CD4-positive, CD25-positive, alpha-beta regulatory T cell (primary cell): ENCODE measurements at regions not wholly inside any gene's neighbourhood (a gene's known extent, or its start where the extent isn't known, plus 50 kb on each side); places are given as distances from the start of the nearest gene placed in this dataset.

Source experiments
- ATAC-seq, 2 donors: fragments of 150-1000 bp; cut with Tn5 transposase; one replicate each; pipeline ENCODE4 v1.10.0; 2021; ENCODE audit warnings: low read depth in 2 of 2, moderate number of reproducible peaks in 2 of 2, moderate library complexity in 1 of 2
- DNase-seq, 3 donors: peaks; one replicate each; pipeline versions ENCODE4 v3.0.0 to v3.0.0-alpha.2; 2012 to 2022; ENCODE audit warnings: mixed read lengths in 1 of 3
- H3K27ac ChIP-seq: one replicate; pipeline ENCODE4 v1.7.0; 2013; ENCODE audit warnings: mild to moderate bottlenecking, low read length; ENCODE audit not compliant: insufficient read depth, poor library complexity, severe bottlenecking
- H3K27me3 ChIP-seq: one replicate; pipeline ENCODE4 v1.7.0; 2013; ENCODE audit warnings: low read length; ENCODE audit not compliant: control insufficient read depth, insufficient read depth
- H3K36me3 ChIP-seq: one replicate; pipeline ENCODE4 v1.7.0; 2013; ENCODE audit warnings: mild to moderate bottlenecking, low read length, moderate library complexity; ENCODE audit not compliant: control insufficient read depth, insufficient read depth
- H3K4me1 ChIP-seq: 2 replicates; pipeline ENCODE4 v1.7.0; 2013; ENCODE audit warnings: mild to moderate bottlenecking, low read length; ENCODE audit not compliant: insufficient read depth, control insufficient read depth, poor library complexity, severe bottlenecking
- H3K4me3 ChIP-seq: one replicate; pipeline ENCODE4 v1.7.0; 2013; ENCODE audit warnings: low read depth, mild to moderate bottlenecking, low read length, moderate library complexity
- H3K9me3 ChIP-seq, 2 experiments: 1 replicate in 1 of 2; 2 replicates in 1 of 2; pipeline ENCODE4 v1.7.0; 2013; ENCODE audit warnings: low read length in 2 of 2, mild to moderate bottlenecking in 1 of 2, moderate library complexity in 1 of 2; ENCODE audit not compliant: control insufficient read depth in 2 of 2
- H3K27ac Mint-ChIP-seq, 3 donors: one replicate each; pipeline ENCODE4 v1.8.0; 2020 to 2022; ENCODE audit warnings: mild to moderate bottlenecking in 3 of 3, mixed read lengths in 3 of 3, moderate library complexity in 2 of 3
- H3K27me3 Mint-ChIP-seq: one replicate; pipeline ENCODE4 v1.8.0; 2022; ENCODE audit warnings: mild to moderate bottlenecking, mixed read lengths
- H3K36me3 Mint-ChIP-seq: one replicate; pipeline ENCODE4 v1.8.0; 2020; ENCODE audit warnings: mixed read lengths
- H3K4me1 Mint-ChIP-seq, 4 donors: one replicate each; pipeline ENCODE4 v1.8.0; 2020 to 2022; ENCODE audit warnings: mixed read lengths in 4 of 4, mild to moderate bottlenecking in 1 of 4
- H3K4me3 Mint-ChIP-seq, 4 donors: one replicate each; pipeline ENCODE4 v1.8.0; 2020 to 2022; ENCODE audit warnings: mild to moderate bottlenecking in 4 of 4, mixed read lengths in 4 of 4, moderate library complexity in 3 of 4
- H3K9me3 Mint-ChIP-seq, 7 donors: one replicate each; pipeline ENCODE4 v1.8.0; 2020 to 2022; ENCODE audit warnings: mixed read lengths in 7 of 7, mild to moderate bottlenecking in 3 of 7, moderate library complexity in 2 of 7

- Histone ChIP-seq H3K27ac (no peak overlapping the region), H3K4me3 (no peak overlapping the region), H3K27me3 (no peaks in the 10 kb centered on the region), H3K9me3 (no peaks in the 10 kb centered on the region), H3K36me3 (no peaks in the 10 kb centered on the region), H3K4me1 (no peaks in the 10 kb centered on the region)
- H3K4me3 Mint-ChIP-seq: no peak overlapping the region
- H3K36me3 Mint-ChIP-seq: no peaks in the 10 kb centered on the region
- H3K27me3 Mint-ChIP-seq: peaks cover 14% of the 10 kb centered on the region
- no peaks in the 10 kb centered on the region for H3K9me3 Mint-ChIP-seq
- DNase-seq: no peak
- H3K4me1 Mint-ChIP-seq: no peaks in the 10 kb centered on the region
- ATAC-seq: no peak
- H3K27ac Mint-ChIP-seq: no peak overlapping the region
Measured at GRCh38 chr6:90719321-90720195, 132.7 kb upstream of the MAP3K7 start.

- Histone ChIP-seq H3K36me3 (no peaks in the 10 kb centered on the region), H3K9me3 (no peaks in the 10 kb centered on the region), H3K27me3 (peaks cover 3% of the 10 kb centered on the region), H3K4me3 (no peak overlapping the region), H3K4me1 (no peaks in the 10 kb centered on the region), H3K27ac (no peak overlapping the region)
- H3K9me3 Mint-ChIP-seq: no peaks in the 10 kb centered on the region
- H3K36me3 Mint-ChIP-seq: no peaks in the 10 kb centered on the region
- no peaks in the 10 kb centered on the region for H3K4me1 Mint-ChIP-seq
- DNase-seq (no peak), ATAC-seq (no peak)
- H3K4me3 Mint-ChIP-seq: no peak overlapping the region
- H3K27ac Mint-ChIP-seq: peak overlapping the region in 1 of 3 donors; percentile 56
- H3K27me3 Mint-ChIP-seq: peaks cover 14% of the 10 kb centered on the region
Measured at GRCh38 chr6:90716376-90716775, 129.5 kb upstream of the MAP3K7 start.

GRCh38 chr6:90715093-90715655 lies 128.3 kb upstream of the MAP3K7 start:
- ATAC-seq: no peak
- Mint-ChIP-seq H3K4me1 (no peaks in the 10 kb centered on the region), H3K36me3 (no peaks in the 10 kb centered on the region), H3K27me3 (peaks cover 19% of the 10 kb centered on the region), H3K27ac (no peak overlapping the region), H3K9me3 (no peaks in the 10 kb centered on the region), H3K4me3 (no peak overlapping the region)
- H3K27ac ChIP-seq: no peak overlapping the region
- DNase-seq: no peak
- H3K27me3 ChIP-seq: peaks cover 3% of the 10 kb centered on the region
- no peak overlapping the region for H3K4me3 ChIP-seq
- no peaks in the 10 kb centered on the region for H3K9me3 ChIP-seq
- no peaks in the 10 kb centered on the region for H3K36me3 ChIP-seq
- no peaks in the 10 kb centered on the region for H3K4me1 ChIP-seq

GRCh38 chr6:90714319-90714718 lies 127.4 kb upstream of the MAP3K7 start:
- no peaks in the 10 kb centered on the region for H3K4me1 Mint-ChIP-seq
- ATAC-seq (no peak), DNase-seq (no peak)
- no peaks in the 10 kb centered on the region for H3K9me3 ChIP-seq
- H3K36me3 Mint-ChIP-seq: no peaks in the 10 kb centered on the region
- no peaks in the 10 kb centered on the region for H3K36me3 ChIP-seq
- H3K27ac ChIP-seq: no peak overlapping the region
- H3K27ac Mint-ChIP-seq: no peak overlapping the region
- H3K9me3 Mint-ChIP-seq: no peaks in the 10 kb centered on the region
- H3K27me3 Mint-ChIP-seq: peaks cover 19% of the 10 kb centered on the region
- H3K27me3 ChIP-seq: peaks cover 3% of the 10 kb centered on the region
- H3K4me3 ChIP-seq: no peak overlapping the region
- H3K4me3 Mint-ChIP-seq: no peak overlapping the region
- H3K4me1 ChIP-seq: no peaks in the 10 kb centered on the region

GRCh38 chr6:90712114-90712513 lies 125.2 kb upstream of the MAP3K7 start:
- H3K36me3 Mint-ChIP-seq: no peaks in the 10 kb centered on the region
- H3K4me3 Mint-ChIP-seq: no peak overlapping the region
- H3K27ac Mint-ChIP-seq: no peak overlapping the region
- Histone ChIP-seq H3K4me3 (no peak overlapping the region), H3K27ac (no peak overlapping the region), H3K9me3 (no peaks in the 10 kb centered on the region), H3K4me1 (no peaks in the 10 kb centered on the region), H3K36me3 (no peaks in the 10 kb centered on the region), H3K27me3 (peaks cover 3% of the 10 kb centered on the region)
- H3K4me1 Mint-ChIP-seq: no peaks in the 10 kb centered on the region
- peaks cover 14% of the 10 kb centered on the region for H3K27me3 Mint-ChIP-seq
- ATAC-seq (no peak), DNase-seq (no peak)
- H3K9me3 Mint-ChIP-seq: no peaks in the 10 kb centered on the region

- Mint-ChIP-seq H3K9me3 (no peaks in the 10 kb centered on the region), H3K4me1 (no peaks in the 10 kb centered on the region), H3K27ac (no peak overlapping the region), H3K27me3 (peaks cover 5% of the 10 kb centered on the region), H3K36me3 (no peaks in the 10 kb centered on the region), H3K4me3 (no peak overlapping the region)
- DNase-seq (no peak), ATAC-seq (no peak)
- no peak overlapping the region for H3K4me3 ChIP-seq
- H3K27me3 ChIP-seq: peaks cover 3% of the 10 kb centered on the region
- H3K27ac ChIP-seq: no peak overlapping the region
- no peaks in the 10 kb centered on the region for H3K4me1 ChIP-seq
- H3K36me3 ChIP-seq: no peaks in the 10 kb centered on the region
- no peaks in the 10 kb centered on the region for H3K9me3 ChIP-seq
Measured at GRCh38 chr6:90709431-90709996, 122.6 kb upstream of the MAP3K7 start.

GRCh38 chr6:90708206-90708737 lies 121.4 kb upstream of the MAP3K7 start:
- H3K27ac Mint-ChIP-seq: no peak overlapping the region
- Histone ChIP-seq H3K27ac (no peak overlapping the region), H3K4me3 (no peak overlapping the region), H3K27me3 (peaks cover 3% of the 10 kb centered on the region), H3K4me1 (no peaks in the 10 kb centered on the region), H3K9me3 (no peaks in the 10 kb centered on the region), H3K36me3 (no peaks in the 10 kb centered on the region)
- H3K9me3 Mint-ChIP-seq: no peaks in the 10 kb centered on the region
- ATAC-seq (no peak), DNase-seq (no peak)
- peaks cover 5% of the 10 kb centered on the region for H3K27me3 Mint-ChIP-seq
- no peaks in the 10 kb centered on the region for H3K4me1 Mint-ChIP-seq
- no peaks in the 10 kb centered on the region for H3K36me3 Mint-ChIP-seq
- H3K4me3 Mint-ChIP-seq: no peak overlapping the region
